GM20000 (cell line): ENCODE measurements at regions not wholly inside any gene's neighbourhood (a gene's known extent, or its start where the extent isn't known, plus 50 kb on each side); places are given as distances from the start of the nearest gene placed in this dataset.

Source experiments
- DNase-seq: peaks from one replicate; pipeline ENCODE4 v3.0.0; 2012; ENCODE audit warnings: low spot score
- CTCF ChIP-seq: IDR thresholded peaks from 2 replicates; pipeline ENCODE4 v1.5.1; 2012; ENCODE audit warnings: mild to moderate bottlenecking, control low read depth; ENCODE audit errors: extremely low read depth, missing control alignments

- DNase-seq = no peak
- no peak for TF ChIP-seq CTCF
Measured at GRCh38 chr3:193897731-193898180, 238.2 kb upstream of the HES1 start.

GRCh38 chr3:193899001-193899400 is 236.9 kb upstream of the HES1 start:
- no peak for DNase-seq
- TF ChIP-seq CTCF = no peak

- TF ChIP-seq CTCF = no peak
Measured at GRCh38 chr3:193901007-193901406, 234.9 kb upstream of the HES1 start.

GRCh38 chr3:193902607-193903511 is 233.1 kb upstream of the HES1 start:
- no peak for DNase-seq
- no peak for TF ChIP-seq CTCF

More at GRCh38 chr3:193901007-193901406, 234.9 kb upstream of the HES1 start:
- no peak for DNase-seq

GRCh38 chr3:193903512-193903817 is 232.5 kb upstream of the HES1 start:
- no peak for DNase-seq
- TF ChIP-seq CTCF = no peak

GRCh38 chr3:193903966-193904365 is 232.0 kb upstream of the HES1 start:
- TF ChIP-seq CTCF = no peak
- no peak for DNase-seq

GRCh38 chr3:193905541-193906396 is 230.2 kb upstream of the HES1 start:
- no peak for DNase-seq
- TF ChIP-seq CTCF = no peak
